T47D (cell line): ENCODE measurements at regions not wholly inside any gene's neighbourhood (a gene's known extent, or its start where the extent isn't known, plus 50 kb on each side); places are given as distances from the start of the nearest gene placed in this dataset.
"Not testable (repeated sequence)": the region's sequence is repeated elsewhere in the genome, so short reads cannot be mapped to it uniquely, and the experiment has no call there.

Source experiments
- DNase-seq, 2 experiments: peaks; one replicate each; pipeline versions ENCODE4 v3.0.0 to v3.0.0-alpha.2; 2011 to 2012; ENCODE audit warnings: low read depth in 1 of 2, low spot score in 1 of 2
- JUND ChIP-seq: IDR thresholded peaks from 2 replicates; pipeline ENCODE4 v1.6.1; 2012; ENCODE audit warnings: low read depth
- in situ Hi-C: cut with HindIII; loops from 2 replicates; pipeline ENCODE4 v1.10.0; 2016; ENCODE audit warnings: low sequenced_read_pairs, low pct_unique_long_range_greater_than_20kb

GRCh38 chr5:1651250-1651649 is 127.5 kb upstream of the LPCAT1 start:
- in situ Hi-C loops = no loop called here
- TF ChIP-seq JUND = no peak

GRCh38 chr5:1649554-1649953 is 125.8 kb upstream of the LPCAT1 start:
- in situ Hi-C loops = no loop called here
- TF ChIP-seq JUND = no peak

More at GRCh38 chr5:1651250-1651649, 127.5 kb upstream of the LPCAT1 start:
- DNase-seq = no peak

GRCh38 chr5:1648806-1649205 is 125.0 kb upstream of the LPCAT1 start:
- no peak for TF ChIP-seq JUND
- in situ Hi-C loops = no loop called here
- DNase-seq = no peak

More at GRCh38 chr5:1649554-1649953, 125.8 kb upstream of the LPCAT1 start:
- no peak for DNase-seq

GRCh38 chr5:1647580-1647979 is 123.8 kb upstream of the LPCAT1 start:
- no peak for TF ChIP-seq JUND
- no peak for DNase-seq
- in situ Hi-C loops = no loop called here

- in situ Hi-C loops = no loop called here
- DNase-seq = peak; percentile 86 to 95
- TF ChIP-seq JUND = no peak
Measured at GRCh38 chr5:1644810-1645571, 121.2 kb upstream of the LPCAT1 start.

GRCh38 chr5:1644393-1644809 is 120.6 kb upstream of the LPCAT1 start:
- DNase-seq, in situ Hi-C loops: not testable (repeated sequence)

GRCh38 chr5:1643651-1644392 is 120.1 kb upstream of the LPCAT1 start:
- TF ChIP-seq JUND = no peak
- in situ Hi-C loops = no loop called here
- no peak for DNase-seq

GRCh38 chr5:1642621-1643061 is 118.9 kb upstream of the LPCAT1 start:
- TF ChIP-seq JUND = no peak
- in situ Hi-C loops = no loop called here
- DNase-seq = no peak

GRCh38 chr5:1642221-1642620 is 118.5 kb upstream of the LPCAT1 start:
- in situ Hi-C loops = no loop called here
- TF ChIP-seq JUND = no peak
- DNase-seq = no peak

GRCh38 chr5:1641560-1642166 is 117.9 kb upstream of the LPCAT1 start:
- TF ChIP-seq JUND = no peak
- DNase-seq = peak; percentile 96
- in situ Hi-C loops = no loop called here

- TF ChIP-seq JUND = no peak
- no peak for DNase-seq
- in situ Hi-C loops = no loop called here
Measured at GRCh38 chr5:1641041-1641440, 117.3 kb upstream of the LPCAT1 start.

GRCh38 chr5:1640421-1640881 is 116.7 kb upstream of the LPCAT1 start:
- DNase-seq = no peak
- in situ Hi-C loops = no loop called here
- no peak for TF ChIP-seq JUND

GRCh38 chr5:1639757-1640156 is 116.0 kb upstream of the LPCAT1 start:
- DNase-seq = no peak
- no peak for TF ChIP-seq JUND
- in situ Hi-C loops = no loop called here
